Stimulated activated CD4-positive, alpha-beta T cell treated with anti-CD3 and anti-CD28 coated beads, Interleukin-12 subunit alpha, Interleukin-12 subunit beta, amount 100 ng/mL, for 48 hours (primary cell): ENCODE measurements at regions not wholly inside any gene's neighbourhood (a gene's known extent, or its start where the extent isn't known, plus 50 kb on each side); places are given as distances from the start of the nearest gene placed in this dataset.
"Not testable (repeated sequence)": the region's sequence is repeated elsewhere in the genome, so short reads cannot be mapped to it uniquely, and the experiment has no call there.

ENCODE experiments used
- DNase-seq, 3 donors: peaks; one replicate each; pipeline ENCODE4 v3.0.0-alpha.2; 2020; ENCODE audit warnings: low read depth in 2 of 3, low spot score in 1 of 3

- no peak for DNase-seq
Measured at GRCh38 chr10:126722726-126723125, 52.2 kb upstream of the C10orf90 start.

GRCh38 chr10:126723226-126723625 lies 52.7 kb upstream of the C10orf90 start:
- no peak for DNase-seq

- DNase-seq, result no peak
Measured at GRCh38 chr10:126729314-126729870, 58.9 kb upstream of the C10orf90 start.

- no peak for DNase-seq
Measured at GRCh38 chr10:126730856-126731609, 60.5 kb upstream of the C10orf90 start.

- no peak for DNase-seq
Measured at GRCh38 chr10:126731610-126731990, 61.1 kb upstream of the C10orf90 start.

- no peak for DNase-seq
Measured at GRCh38 chr10:126732308-126732707, 61.8 kb upstream of the C10orf90 start.

- DNase-seq, result no peak
Measured at GRCh38 chr10:126732868-126733267, 62.4 kb upstream of the C10orf90 start.

- DNase-seq, result no peak
Measured at GRCh38 chr10:126734015-126734414, 63.5 kb upstream of the C10orf90 start.

- DNase-seq, result no peak
Measured at GRCh38 chr10:126734967-126735366, 64.5 kb upstream of the C10orf90 start.

GRCh38 chr10:126736142-126736541 lies 65.6 kb upstream of the C10orf90 start:
- no peak for DNase-seq

- DNase-seq, result no peak
Measured at GRCh38 chr10:126736727-126737126, 66.2 kb upstream of the C10orf90 start.

- no peak for DNase-seq
Measured at GRCh38 chr10:126738001-126738400, 67.5 kb upstream of the C10orf90 start.

GRCh38 chr10:126744571-126744970 lies 74.1 kb upstream of the C10orf90 start:
- DNase-seq, result no peak

- peak; percentile 42 to 43 (median 43) for DNase-seq
Measured at GRCh38 chr10:126749015-126749655, 78.6 kb upstream of the C10orf90 start.

GRCh38 chr10:126754966-126755365 lies 84.5 kb upstream of the C10orf90 start:
- no peak for DNase-seq

GRCh38 chr10:126758867-126759266 lies 88.4 kb upstream of the C10orf90 start:
- DNase-seq, result no peak

GRCh38 chr10:126759531-126759930 lies 89.0 kb upstream of the C10orf90 start:
- DNase-seq, result no peak

- not testable (repeated sequence) for DNase-seq
Measured at GRCh38 chr10:126766646-126767045, 96.2 kb upstream of the C10orf90 start.

GRCh38 chr10:126770809-126771208 lies 100.3 kb upstream of the C10orf90 start:
- no peak for DNase-seq

GRCh38 chr10:126776168-126776567 lies 105.7 kb upstream of the C10orf90 start:
- no peak for DNase-seq

- DNase-seq, result no peak
Measured at GRCh38 chr10:126777714-126778113, 107.2 kb upstream of the C10orf90 start.

- DNase-seq, result no peak
Measured at GRCh38 chr10:126781450-126782216, 111.1 kb upstream of the C10orf90 start.
